ENCODE measurements at regions not wholly inside any gene's neighbourhood (a gene's known extent, or its start where the extent isn't known, plus 50 kb on each side); places are given as distances from the start of the nearest gene placed in this dataset.
A peak's percentile ranks its signal among the peaks of the same experiment; 100 is the strongest.
"Not testable (repeated sequence)": the region's sequence is repeated elsewhere in the genome, so short reads cannot be mapped to it uniquely, and the experiment has no call there.

DNA sequence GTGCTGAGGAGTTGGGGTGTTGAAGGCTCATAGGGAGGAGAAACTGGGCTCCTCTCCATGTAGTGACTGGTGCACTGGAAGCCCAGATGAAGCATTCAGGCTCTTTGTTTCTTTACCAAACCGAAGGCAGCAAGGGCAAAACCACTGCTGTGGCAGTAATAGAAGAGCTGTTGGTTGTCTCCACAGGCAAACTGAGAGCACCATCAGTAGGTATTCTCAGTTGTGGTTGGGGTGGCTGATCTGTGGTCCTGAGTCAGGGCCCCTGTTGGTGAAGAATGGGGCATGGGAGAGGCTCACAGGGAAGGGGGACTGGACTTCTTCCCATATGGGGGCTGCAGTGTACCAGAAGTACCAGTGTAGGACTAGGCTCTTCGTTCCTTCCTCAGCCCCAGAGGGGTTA is 460.2 kb upstream of the IMPG1 start:
- DNase-seq (ENCODE audit: low spot score): no peak

DNA sequence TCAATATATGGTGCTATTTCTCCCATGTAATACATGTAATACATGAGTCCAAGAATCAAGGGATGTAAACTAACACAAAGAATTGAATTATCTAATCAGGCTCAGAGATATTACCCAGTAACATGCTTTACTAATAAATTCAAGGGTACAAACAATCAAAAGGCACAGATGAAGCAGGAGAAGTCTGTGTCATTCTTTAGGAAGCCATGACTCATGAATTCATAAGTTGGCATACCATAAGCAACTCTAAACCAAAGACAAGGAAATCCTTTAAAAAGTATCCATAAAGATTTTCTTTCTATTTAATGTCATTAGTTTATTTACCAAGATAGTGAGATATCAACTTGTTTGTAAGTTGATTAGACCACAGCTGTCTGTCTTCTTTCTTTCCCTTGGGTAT is 446.0 kb upstream of the IMPG1 start:
- DNase-seq (ENCODE audit: low spot score): no peak

DNA sequence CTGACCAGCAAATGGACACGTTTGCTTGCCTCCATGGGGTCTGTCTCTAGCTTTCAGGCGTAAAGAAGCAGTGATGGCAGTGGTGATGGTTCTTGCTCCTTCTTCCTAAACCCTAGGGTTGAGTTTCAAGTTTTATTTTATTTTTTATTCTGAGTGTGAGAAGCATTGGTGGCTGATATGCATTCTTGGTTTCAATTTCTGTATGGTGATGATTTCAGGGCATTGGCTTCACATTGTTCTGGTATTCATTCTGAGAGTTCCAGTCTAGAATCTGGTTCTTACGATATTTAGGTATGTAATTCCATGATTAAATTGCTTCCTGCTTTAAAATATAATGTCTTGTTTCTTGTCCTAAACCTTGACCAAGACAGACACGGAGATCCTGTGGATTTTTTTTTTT is 444.5 kb upstream of the IMPG1 start:
- DNase-seq (ENCODE audit: low spot score): no peak

DNA sequence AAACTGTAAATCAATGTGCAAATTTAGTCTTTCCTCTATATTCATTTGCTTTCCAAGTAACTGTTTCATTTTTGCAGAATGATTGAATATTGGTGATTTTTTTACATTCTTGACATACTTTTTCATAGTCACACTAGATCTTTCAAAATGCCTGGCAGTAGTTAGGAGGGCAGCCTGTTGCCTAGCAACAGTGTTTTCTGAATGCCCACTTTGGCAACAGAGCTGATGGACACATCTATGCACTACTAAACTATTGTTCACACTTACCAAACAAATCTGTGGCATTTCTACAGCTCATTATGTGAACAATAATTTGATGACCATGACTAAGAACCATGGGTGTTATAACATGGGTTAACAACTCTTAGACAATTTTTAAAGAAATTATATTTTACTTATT is 438.0 kb upstream of the IMPG1 start:
- no peak for DNase-seq (ENCODE audit: low spot score)

DNA sequence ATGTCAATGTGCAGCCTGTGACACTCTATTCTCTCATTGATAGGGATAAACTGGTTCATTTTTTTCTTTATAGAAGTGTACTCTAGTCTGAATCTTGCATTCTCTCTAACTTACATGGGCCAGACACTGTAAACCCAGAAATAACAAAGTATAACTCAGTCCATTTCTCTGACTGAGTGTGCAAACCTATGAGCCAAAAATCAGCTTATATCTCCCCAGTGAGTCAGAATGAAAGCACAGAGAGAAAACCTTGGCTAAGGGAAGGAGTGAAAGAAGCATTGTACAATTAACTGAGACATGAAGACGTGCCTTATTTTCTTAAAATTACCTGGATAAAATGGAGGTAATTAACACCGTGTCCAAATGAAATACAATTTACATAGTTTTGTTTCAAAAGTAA is 436.9 kb upstream of the IMPG1 start:
- DNase-seq (ENCODE audit: low spot score): no peak

DNA sequence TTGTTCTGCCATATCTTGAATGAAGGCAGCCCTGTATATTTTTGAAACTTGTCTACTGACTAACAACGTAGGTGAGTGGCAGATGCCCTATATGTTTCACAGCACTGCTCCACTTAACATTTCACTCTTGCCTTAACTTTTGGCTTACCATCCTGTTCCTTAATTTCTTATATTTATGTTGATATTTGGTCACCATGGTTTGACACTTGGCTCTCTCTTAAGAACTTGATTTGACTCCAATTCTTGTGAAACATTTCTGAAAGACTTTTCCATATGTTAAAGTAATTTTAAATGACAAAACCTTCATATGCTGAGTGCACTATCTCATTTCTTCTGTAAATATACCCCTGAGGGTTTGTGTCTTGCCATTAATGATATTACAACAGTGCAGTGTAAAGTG is 434.3 kb upstream of the IMPG1 start:
- no peak for DNase-seq (ENCODE audit: low spot score)

DNA sequence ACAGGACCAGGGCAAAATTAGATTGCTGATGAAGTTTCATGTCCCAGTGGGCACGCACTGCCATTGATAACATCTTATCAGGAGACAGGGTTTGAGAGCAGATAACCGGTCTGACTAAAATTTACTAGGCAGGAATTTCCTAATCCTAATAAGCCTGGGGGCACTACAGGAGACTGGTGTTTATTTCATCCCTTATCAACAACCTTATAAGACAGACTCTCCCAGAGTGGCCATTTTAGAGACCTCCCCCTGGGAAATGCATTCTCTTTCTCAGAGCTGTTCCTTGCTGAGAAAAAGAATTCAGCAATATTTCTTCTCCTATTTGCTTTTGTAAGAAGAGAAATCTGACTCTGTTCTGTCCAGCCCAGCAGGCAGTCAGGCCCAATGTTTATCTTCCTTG is 423.4 kb upstream of the IMPG1 start:
- DNase-seq (ENCODE audit: low spot score): no peak

DNA sequence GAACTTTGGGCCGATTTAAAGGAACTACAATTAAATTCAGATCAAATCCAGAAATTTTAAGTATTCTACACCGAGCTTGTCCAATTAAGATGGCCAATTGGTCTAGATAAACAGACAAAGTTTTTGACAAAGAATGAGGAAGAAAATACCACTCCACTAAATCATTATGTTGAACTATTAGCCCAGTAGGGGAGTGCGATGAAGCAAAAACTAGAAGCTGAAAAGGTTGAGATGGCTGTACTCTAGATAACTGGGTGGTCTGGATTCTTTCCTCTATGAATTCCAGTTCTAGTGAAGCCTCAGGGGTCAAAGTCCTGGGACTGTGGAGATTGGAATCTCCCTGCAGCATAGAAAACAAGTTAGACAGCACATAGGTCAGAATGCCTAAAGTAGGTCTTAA is 418.9 kb upstream of the IMPG1 start:
- DNase-seq (ENCODE audit: low spot score): not testable (repeated sequence)

DNA sequence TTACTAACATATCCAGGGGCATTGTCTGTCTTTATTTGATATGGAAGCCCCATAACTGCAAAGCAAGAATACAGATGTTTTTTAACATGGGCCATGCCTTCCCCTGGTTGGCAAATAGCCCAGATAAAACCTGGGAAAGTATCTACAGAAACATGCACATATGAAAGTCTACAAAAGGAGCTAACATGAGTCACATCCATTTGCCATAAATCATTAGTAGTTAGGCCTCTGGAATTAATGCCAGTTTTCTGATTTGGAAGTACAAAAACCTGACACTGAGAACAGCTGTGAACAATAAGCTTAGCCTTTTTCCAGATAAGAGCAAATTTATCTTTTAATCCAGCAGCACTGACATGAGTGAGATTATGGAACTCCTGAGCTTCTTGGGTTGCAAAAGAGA is 418.0 kb upstream of the IMPG1 start:
- no peak for DNase-seq (ENCODE audit: low spot score)

DNA sequence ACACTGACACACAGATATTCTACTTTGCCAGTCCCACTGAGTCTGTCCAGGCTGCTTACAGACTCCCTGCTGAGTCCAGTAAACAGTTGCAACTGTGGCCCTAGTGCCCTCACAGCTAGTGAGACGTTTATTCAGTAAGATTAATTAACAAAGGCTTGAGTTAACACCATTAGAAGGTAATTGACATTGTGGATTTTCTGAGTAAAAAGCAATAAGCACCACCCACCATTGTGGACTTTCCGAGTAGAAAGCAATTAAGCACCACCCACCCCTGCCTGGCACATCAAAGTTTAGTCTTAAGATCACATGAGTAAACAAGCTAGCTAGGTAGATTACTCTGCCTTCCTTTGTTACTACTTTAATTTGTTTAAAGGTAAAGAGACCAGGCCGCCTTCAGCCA is 408.6 kb upstream of the IMPG1 start:
- DNase-seq (ENCODE audit: low spot score): no peak

DNA sequence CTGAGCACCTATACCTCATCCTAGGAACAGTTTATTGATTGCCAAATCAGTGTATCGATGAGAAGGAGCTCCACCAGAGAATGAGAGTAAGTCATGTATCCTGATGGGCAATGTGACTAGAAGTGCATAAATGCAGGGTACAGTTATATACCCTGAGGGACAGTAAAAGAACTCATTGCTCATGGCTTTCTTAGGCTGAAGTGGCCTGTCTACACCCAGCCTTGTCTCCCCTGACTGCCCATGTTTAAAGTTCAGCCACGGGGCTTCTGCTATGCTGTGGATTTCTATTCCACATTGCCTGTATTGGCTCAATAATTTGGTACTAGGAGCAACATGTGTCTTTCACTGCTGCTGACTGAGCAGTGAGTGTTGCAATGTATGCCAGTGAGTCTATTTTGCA is 400.4 kb upstream of the IMPG1 start:
- no peak for DNase-seq (ENCODE audit: low spot score)

DNA sequence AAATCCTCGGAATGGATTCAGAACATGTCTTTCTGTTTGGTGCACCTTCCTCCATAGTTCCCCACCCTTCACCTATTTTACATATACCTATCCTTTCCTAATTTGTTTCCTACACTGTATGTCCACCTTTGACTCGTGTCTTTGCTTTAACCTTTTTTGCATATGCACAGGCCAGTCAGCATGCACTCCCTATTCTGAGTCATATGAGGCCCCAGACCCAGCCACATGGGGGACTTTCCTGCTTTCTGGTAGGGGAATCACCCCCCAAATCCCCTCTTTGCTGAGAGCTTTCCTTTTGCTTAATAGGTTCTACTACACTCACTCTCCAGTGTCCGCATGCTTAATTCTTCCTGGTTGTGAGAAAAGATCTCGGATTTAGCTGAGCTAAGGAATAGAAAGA is 393.8 kb upstream of the IMPG1 start:
- no peak for DNase-seq (ENCODE audit: low spot score)

DNA sequence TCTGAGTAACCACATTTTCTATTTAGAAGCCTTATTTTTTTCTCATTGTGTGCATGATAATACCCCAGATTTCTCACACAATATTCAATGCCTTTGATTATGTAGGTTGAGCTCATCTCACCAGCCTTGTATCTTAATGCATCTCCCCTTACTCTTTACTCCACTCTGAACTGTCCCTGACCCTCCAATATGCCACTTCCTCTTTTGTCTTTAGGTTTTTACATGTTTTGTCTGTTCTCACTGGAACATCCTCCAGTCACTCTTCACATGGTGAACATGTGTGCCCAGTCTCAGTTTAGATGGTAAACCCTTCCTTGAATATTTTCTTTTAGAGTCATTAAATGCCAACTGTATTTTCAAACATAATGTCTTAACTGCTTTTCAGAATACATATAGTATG is 392.9 kb upstream of the IMPG1 start:
- no peak for DNase-seq (ENCODE audit: low spot score)

DNA sequence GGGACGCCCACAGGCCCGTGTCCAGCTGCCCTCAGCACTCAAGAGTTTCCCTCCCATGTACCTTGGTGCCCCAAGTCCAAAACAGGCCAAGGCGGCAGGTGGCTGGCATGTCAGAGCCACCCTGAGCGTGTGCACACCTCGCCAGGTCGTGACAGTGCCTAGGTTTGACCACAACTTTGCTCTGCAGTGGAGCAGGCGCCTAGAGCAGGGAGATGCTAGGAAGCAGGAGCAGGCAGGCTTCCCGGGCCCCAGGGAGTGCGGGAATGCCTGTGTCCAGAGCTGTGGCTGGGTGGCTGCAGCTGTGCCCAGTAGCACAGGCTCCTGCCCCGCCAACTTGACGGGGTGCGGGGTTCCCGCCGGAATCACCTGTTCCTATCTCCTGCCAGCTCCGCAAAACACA is 380.8 kb upstream of the IMPG1 start:
- DNase-seq (ENCODE audit: low spot score): no peak

DNA sequence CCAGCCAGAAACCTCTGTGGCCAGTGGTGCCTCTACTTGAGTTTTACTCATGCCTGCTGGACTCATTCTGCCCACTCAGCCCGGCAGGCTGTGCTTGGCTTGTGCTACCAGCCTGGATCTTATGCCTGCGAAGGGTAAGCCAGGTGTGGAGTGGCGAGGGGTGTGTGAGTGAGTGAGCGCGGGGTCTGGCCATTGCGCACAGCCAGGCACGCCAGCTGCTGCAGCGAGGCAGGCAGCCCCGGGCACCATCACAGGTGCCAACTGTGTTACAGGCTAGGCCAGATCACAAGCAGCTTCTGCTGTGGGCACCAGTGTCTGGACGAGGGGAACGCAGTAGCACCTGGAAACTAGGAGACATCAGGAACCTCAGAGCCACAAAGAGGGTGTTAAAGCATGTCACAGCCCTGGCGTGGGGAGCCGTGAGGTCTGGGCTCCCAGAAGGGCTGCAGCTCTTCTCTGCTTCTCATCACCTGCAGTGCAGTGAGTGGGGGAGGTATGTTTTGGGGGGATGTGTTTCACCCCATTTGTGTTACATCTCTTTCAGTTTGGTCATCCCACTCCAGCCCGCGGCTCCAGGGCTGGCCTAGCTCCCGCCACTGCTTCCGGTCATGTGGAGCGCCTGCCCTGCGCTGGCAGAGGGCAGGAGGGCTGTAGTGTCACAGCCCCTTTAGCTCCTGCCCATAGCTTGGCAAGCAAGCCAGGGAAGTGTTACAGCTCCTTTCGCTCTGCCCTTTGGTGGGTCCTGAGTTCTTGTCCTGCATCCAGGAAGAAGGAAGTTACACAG is 379.7 kb upstream of the IMPG1 start:
- no peak for DNase-seq (ENCODE audit: low spot score)

DNA sequence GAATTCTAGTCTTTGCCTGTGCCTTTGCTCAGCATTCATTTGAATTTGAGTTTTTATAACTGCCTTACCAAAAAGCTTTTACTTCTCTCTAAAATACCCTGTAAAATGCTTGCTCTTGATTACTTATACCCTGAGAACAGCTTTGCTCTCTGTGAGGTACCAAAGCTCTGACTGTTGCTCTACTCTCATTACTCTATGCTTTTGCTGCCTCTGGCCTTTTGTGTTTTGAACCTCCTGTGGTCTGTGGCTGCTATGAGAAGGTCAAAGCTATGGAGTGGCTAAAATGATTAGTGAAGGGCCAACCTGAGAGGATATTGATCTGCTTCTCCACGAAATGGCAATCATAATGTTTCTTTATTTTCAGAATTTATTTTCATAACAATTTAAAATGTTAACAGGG is 375.6 kb upstream of the IMPG1 start:
- DNase-seq (ENCODE audit: low spot score): no peak

DNA sequence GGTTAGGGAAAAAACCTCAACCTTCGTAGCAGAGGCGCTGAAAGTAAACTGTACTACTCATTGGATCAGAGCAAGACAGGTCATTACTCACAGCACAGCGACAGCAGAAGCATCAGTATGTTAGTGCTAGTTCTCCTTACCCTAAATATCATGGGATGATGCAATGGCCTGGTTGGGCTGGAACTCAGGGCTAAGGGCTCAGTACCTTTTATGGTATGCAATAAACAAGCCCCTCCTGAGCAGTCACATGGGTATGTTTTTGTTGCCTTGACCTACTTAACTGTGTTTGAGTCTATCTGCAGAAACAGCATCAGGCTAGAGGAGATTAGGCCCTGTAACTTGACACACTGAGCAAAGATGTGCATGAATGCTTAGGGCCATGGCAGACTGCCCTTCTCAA is 369.4 kb upstream of the IMPG1 start:
- DNase-seq (ENCODE audit: low spot score): peak; percentile 38

DNA sequence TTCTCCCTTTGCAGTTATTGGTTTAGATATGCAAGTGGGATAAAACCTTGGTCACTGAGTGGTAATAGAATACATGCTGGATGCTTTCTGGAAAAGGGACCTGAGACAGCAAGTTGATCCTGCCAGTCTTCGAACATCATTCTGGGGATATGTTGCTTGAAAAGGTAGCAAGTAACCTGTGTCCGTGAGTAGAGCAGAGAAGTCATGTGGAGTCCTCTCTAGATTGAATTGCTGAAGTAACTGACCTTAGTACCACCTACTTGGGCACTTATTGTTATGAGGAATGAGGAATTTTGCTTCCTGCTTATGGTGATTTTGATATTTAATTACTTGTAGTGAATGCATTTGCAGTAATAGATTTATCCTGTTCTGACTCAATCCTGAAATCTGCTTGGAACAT is 367.3 kb upstream of the IMPG1 start:
- DNase-seq (ENCODE audit: low spot score): no peak

DNA sequence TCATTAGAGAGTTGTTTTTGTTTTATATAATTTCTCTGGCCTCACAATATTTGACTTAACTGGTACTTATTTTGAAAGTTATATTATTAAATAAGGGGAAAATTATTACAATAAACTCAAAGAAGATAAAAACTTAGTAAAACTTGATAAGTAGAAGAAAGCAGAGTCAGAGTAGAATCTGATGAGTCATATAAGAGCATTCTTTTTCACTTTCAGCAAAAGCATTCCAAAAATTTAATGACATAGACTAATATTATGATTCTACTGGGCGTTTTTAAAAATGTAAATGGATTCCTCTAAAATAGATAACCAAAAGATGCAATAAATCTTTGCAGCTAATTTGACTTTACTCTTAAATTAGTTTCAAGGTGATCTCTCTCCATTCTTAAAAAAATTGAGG is 366.3 kb upstream of the IMPG1 start:
- no peak for DNase-seq (ENCODE audit: low spot score)

DNA sequence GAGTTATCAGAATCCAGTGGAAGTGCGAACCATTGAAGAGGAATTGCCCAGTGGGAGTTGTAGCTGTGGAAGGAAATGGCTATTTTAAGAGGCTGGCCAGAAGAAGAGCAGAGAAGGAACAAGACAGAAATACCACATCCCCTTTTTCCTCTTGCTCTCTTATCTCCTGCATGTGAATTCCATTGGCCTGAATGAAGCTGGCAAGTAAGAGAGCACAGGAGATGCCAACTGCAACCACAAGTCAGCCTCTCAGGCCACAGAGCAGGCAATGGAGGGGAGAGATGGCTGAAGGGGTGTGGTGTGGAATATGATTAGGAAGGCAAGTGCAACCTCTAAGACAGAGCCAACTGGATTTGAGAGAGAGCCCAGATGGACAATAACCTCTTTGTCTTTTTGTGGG is 362.7 kb upstream of the IMPG1 start:
- no peak for DNase-seq (ENCODE audit: low spot score)

DNA sequence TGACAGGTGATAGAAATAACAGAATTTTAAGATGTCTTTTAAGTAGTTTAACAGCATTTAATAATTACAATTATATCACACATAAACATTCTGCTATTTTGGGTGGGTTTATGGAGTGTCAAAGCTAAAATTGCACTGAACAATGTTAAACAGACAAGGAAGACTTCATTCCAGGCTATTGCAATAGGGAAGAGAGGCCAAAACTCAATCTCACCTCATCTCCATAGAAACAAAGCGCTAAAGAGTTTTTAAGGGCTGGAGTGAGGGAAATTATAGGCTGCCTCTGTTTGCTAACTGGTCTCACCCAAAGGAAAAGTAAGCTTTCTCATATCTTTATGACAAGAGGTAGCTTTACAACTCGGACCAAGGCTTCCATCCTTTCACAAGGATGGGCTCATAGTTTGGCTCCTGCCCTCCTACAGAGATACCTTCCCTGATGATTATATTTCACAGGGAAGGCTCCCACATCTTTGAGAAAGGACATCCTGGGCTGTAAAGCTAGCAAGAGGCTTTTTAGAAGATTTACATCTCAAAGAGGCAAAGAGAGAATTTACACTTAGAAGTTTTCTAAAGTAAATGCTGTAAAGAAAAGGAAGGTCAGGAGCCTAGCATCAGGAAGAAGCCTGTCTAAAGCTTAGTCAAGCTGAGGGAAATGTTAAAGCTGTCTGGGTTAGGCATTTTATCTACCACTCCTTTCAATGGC is 350.2 kb upstream of the IMPG1 start:
- DNase-seq (ENCODE audit: low spot score): peak; percentile 17

DNA sequence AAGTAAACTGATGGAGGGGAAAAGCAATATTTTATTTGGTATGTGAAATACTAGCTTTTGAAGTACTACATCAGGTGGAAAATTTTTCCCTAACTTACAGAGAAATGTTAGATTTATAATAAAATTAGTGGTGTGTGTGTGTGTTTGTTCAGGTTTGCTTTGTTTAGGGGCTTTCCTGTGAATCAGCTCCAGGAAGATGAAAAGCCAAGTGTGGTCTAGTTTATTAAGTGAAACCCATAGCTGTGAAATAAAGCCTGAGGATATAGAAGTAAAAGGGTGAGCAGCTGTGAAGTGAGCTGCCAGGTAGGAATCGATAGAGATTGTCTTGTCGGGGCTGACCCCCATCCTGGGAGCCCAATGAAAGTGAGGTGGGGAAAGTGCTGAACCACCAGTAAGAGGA is 347.6 kb upstream of the IMPG1 start:
- DNase-seq (ENCODE audit: low spot score): no peak

DNA sequence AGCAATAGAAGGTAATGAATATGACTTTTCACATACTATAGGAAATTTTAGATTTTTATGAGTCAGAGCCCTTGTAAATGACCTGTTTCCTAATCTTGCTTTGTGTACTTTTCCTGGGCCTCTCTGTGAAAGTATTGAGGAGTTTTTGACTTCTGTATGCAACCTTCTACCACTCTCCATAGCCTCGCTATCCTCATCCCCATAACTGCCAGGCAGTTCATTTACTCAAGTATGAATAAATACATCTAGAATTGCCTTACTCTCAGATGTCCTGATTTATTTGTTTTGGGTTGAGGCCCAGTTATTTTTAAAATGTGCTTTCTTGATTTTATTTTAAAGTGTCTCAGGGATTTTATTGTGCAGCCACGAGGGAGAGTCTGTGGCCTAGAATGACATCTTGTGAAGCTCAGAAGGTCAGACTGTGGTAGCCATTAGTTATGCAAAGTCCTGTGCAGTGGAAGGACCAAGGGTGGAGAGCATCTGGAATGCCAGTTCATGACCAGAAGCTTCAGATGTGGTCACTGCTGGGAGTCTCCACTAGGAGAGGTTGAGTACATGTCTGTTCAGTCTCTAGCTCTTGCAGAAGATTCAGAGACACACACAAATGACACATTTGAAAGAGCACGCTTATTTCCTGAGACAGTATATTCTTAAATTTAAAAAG is 346.2 kb upstream of the IMPG1 start:
- no peak for DNase-seq (ENCODE audit: low spot score)

All from iPS-NIHi11 (cell line).